ENCODE measurements at regions not wholly inside any gene's neighbourhood (a gene's known extent, or its start where the extent isn't known, plus 50 kb on each side); places are given as distances from the start of the nearest gene placed in this dataset.

DNA sequence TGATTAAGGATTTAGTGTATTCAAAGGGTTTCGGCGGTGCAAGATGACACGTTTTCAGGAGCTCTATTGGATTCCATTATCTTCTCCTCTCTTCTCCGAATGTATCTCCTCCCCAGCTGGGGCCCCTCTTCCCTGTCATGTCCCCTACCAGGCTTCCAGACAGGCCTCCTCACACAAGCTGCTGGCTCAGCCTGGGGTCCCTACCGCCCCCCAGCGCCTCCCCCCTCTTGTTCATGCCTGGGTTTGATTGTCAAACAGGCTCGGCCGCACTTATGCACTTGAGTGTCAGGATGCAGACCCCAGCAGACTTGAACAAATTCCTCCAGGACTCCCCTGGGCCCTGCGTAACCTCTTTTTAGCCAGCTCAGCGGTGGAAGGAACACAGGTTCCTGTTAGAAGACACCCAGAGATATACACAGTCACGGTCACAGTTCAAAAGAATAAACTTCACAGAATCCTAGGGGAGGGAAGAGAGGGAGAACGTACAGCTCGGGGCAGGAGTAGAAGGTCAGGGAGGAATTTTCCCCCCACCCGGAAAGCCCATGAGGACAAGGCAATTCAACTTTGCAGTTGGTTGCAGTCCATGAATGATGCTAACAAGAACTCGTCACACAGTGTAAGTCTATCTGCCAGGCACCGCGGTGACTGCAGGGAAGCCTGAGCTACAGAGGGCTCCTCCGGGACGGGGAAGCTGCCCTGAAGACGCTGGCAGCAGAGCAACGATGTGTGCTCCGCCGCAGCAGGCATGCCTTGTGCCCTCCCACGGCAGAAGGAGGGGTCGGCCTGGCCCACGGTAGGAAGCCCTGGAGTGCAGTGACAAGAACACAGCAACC, 560.0 kb downstream of the BNC2 start:
- DNase-seq (ENCODE audit: low read depth in 3 of 3): no peak

- no peak for DNase-seq (ENCODE audit: low read depth in 3 of 3)
Measured at GRCh38 chr9:16312116-16312515, 558.4 kb downstream of the BNC2 start.

DNA sequence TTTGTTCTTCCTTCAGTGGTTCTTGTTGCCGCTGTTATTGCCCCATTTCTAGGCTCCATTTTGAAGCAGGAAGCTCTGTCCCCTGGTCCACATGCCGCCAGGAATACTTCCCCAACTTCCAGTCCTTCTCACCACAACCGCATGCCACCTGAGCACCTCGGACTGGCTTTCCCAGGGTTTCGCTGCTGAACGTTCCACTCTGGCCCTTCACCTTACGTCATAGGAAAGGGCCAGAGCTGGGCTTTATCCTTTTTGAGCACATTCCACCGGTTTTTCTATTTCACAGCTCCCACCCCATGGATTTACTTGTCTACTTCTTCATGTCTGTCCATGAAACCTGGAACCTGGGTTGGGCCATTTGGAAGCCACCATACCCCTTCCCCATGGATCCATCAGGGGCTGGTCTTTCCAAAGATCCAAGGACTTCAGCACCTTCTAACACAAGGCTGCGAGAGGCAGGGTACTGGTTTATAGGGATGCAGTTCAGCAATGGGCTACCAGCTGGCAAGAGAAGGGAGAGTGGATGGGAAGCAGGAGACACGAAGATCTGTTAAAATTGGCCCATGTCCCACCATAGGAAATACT, 557.4 kb downstream of the BNC2 start:
- no peak for DNase-seq (ENCODE audit: low read depth in 3 of 3)

DNA sequence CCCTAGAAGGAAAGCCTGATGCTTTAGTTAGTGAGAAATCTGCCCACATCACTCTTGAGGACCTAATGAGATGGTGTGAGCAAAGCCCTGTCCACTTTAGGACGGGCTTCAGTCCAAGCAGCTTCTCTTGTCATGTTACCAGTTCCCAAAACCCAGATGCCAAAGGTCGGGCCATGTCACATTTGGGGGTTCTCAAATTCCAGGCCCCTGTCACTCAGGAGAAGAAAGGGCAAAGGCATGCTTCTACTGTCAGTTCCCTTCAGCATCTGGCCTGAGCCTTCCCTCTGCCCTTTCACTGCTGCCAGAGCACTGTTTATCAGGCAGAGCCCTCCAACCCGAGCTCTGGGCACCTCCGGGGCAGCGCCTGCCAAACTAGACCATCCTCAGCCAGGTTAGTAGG, 556.0 kb downstream of the BNC2 start:
- no peak for DNase-seq (ENCODE audit: low read depth in 3 of 3)

GRCh38 chr9:16315720-16316119, 554.8 kb downstream of the BNC2 start:
- DNase-seq (ENCODE audit: low read depth in 3 of 3): no peak

GRCh38 chr9:16316456-16316855, 554.0 kb downstream of the BNC2 start:
- no peak for DNase-seq (ENCODE audit: low read depth in 3 of 3)

DNA sequence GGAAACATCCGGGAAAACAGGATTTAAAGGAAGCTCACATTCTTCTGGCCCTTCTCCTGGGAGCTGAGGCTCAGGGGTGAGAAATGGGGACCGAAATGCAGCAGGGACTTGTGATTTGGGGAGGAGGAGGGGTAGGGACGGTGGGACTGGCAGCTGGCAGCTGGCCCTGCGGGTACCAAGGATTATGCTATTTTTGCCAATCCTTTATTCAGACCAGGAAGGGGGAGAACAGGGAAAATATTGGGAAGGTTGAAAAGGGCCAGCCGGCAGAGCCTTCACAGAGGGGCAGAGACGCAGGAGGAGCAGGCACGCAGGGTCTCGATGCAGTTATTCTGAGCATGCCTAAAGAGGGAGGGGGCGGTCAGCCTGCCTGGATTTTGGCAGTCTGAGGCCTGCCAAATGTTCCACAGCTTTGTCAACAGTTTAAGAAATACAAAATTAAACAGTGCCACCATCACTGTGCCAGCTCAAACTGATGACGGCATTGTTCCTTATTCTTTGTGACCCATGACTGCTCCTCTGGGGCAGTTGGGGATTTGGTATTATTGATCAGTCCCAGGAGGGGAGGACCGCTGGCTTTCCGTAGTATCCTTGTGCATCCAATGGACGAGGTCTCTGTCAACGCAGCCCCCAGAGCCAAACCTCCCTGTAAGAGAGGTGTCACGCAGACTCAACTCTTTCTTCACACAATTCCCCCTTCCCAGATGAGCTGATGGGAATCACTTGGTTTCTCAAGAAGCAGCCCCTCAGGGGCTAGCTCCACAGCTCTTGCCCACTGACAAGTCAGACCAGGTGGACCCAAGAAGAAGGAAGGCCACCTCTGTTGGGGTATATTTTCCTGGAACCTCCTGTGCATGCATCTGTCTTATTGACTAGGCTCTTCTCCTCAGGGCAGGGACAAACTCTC, 553.3 kb downstream of the BNC2 start:
- DNase-seq (ENCODE audit: low read depth in 3 of 3): no peak

DNA sequence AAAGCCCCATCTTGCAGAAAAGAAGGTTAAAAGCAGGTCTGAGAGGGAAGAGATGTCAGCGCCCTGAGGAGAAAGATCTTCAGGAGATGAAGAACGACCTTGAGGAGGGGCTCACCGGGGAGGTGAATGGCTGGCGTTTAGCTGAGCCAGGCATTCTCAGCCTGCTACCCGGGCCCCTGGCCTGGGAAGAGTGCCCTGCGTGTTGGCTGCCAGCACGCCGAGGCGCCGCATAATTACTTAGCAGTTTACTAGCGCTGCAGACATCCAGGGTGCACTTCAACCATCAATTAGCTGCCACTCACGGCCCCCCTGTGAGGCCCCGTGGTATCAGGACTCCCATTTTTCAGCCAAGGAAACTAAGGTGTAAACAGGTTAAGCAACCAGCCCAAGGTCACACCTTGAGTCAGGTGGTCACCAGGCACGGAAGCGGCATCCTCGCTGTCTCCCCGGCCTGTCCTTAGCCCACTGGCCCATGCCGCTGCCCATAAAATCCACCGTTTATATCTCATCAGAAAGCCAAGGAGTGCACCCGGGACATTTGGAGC, 551.9 kb downstream of the BNC2 start:
- no peak for DNase-seq (ENCODE audit: low read depth in 3 of 3)

GRCh38 chr9:16319646-16320045, 550.8 kb downstream of the BNC2 start:
- no peak for DNase-seq (ENCODE audit: low read depth in 3 of 3)

- DNase-seq (ENCODE audit: low read depth in 3 of 3): no peak
Measured at GRCh38 chr9:16320338-16320902, 550.0 kb downstream of the BNC2 start.

DNA sequence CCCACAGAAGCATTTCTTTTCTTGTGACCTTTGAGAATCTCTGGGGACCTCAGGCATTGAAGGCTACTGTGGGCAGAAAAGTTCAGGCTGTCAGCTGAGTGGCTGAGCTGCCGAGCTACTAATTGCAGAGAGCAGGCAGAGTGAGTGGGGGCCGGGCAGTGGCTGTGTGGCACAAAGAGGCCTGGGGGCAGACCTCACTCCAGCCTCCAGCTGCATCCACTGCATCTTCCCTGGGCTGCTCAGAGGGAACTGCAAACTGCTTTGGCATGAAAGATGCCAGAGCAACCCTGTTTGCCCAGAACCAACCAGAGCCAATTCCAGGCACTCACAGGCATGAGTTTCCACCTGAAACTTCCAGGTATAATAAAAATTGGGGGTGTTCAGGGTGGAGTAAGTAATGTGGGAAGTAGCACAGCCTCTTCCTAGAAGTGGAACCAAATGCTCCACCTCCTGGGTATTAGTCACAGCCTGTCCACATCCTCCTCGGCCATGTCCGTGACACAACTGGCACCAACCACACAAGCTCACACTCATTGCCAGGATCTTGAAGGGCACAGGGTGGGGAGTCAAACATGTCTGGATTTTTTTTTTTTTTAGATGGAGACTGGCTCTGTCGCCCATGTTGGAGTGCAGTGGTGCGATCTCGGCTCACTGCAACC, 548.9 kb downstream of the BNC2 start:
- no peak for DNase-seq (ENCODE audit: low read depth in 3 of 3)

DNA sequence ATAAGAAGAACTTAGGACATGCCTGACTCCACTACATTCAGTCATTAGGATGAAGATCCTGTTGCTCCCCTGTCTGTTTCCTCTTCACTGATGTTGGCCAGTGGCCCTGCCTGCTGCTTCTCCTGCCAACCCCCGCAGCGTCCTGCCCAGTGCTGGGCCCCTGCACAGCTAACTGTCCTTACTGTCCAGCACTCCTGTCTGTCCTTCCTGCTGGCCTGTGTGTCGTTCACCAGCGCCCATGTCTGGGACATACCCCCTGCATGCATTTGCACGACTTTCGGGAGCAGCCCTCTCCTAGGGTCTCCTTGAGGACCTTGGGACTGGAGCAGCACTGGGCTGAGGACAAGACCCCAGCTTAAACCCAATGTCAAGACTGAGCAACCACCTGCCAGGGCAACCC, 547.6 kb downstream of the BNC2 start:
- no peak for DNase-seq (ENCODE audit: low read depth in 3 of 3)

DNA sequence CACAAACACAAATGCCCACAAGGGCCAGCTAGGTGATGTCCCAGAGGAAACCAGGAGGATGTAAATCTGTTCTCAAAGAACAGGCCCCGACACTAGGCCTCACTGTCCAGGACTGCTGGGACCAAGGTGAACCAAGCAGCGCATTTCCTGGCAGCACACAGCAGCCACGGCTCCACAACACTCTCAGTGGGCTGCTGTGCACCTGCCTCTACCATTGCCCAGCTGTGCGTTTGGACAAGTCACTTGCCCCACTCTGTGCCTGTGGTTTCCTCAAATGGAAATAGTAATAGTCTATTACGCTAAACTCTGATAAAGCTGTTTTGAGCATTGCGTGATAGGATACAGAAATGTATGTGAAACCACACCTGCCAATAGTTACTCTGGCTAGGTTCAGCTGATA, 544.5 kb downstream of the BNC2 start:
- DNase-seq (ENCODE audit: low read depth in 3 of 3): no peak

DNA sequence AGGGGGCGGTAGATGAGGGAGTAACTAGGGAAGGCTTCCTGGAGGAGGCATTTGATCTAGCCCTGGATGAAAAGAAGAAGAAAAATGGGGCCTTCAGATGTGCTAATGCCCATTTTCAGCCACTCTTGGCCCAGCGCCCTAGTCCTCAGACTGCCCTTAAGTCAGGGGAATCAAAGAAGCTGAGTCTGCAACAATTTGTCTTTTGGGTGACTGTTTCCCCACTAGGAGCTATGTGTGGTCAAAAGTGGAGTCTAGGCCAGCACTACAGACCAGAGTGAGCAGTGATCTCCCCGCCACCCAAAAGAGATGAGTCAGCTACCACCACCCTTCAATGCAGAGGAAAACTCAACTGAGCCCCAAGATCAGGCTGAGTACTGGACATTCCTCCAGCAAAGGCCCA, 542.1 kb downstream of the BNC2 start:
- no peak for DNase-seq (ENCODE audit: low read depth in 3 of 3)

DNA sequence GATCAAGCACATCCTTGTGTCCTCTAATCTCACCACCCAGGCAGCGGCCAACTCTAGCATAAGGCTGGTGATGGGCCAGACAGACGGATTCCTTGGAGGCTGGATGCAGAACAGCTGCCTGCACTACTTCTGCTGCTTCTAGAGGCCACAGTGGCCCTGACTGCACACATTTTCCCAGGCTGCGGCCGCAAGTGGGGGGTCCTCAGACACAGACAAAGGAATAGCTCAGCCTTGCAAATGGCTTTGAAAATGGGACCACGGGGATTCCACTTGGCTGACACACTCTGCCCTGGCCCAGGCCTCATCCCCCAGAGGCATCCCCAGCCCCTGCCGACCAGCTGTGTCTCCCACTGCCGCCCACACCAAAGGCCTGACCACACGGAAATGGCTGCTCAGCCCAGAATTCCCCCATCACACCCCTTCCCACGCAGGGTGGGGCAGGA, 540.8 kb downstream of the BNC2 start:
- no peak for DNase-seq (ENCODE audit: low read depth in 3 of 3)

DNA sequence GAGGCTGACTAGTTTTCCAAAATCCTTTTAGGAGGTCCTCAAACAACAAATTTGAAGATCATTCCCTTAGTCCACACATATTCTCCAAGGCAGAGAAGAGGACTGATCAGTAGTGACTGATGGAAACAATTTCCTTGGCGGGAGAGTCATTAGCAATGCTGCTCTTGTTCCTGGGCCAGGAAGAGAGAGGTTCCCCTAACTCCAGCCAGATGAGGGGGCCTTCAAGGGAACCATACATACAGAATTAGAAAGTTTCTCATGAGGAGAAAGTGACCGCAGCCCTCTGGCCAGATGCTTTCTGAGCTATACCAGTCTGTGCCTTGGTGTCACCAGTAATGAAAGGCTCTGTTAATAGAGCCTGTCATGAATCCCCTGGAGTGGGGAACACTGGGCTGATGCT, 539.4 kb downstream of the BNC2 start:
- DNase-seq (ENCODE audit: low read depth in 3 of 3): no peak

GRCh38 chr9:16331527-16331926, 538.9 kb downstream of the BNC2 start:
- DNase-seq (ENCODE audit: low read depth in 3 of 3): no peak

DNA sequence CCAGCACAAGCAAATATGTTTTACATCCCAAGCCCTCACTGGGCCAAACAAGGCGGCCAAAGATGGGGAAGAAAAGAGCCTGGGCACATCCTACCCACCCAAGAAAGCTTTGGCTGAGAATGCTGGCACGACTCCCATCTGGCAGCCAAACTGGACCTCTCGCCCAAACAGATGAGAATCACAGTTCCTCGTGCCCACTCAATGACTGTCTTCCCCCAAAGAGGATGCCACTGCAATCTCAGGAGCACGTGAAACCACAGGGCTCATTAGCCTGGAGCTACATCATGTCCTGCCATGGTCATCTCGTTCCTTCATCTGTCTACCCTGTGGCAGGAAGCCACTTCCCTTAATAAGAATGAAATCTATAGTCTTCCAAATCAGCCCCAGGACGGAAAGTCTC, 536.8 kb downstream of the BNC2 start:
- DNase-seq (ENCODE audit: low read depth in 3 of 3): no peak

- no peak for DNase-seq (ENCODE audit: low read depth in 3 of 3)
Measured at GRCh38 chr9:16335788-16336580, 534.5 kb downstream of the BNC2 start.

DNA sequence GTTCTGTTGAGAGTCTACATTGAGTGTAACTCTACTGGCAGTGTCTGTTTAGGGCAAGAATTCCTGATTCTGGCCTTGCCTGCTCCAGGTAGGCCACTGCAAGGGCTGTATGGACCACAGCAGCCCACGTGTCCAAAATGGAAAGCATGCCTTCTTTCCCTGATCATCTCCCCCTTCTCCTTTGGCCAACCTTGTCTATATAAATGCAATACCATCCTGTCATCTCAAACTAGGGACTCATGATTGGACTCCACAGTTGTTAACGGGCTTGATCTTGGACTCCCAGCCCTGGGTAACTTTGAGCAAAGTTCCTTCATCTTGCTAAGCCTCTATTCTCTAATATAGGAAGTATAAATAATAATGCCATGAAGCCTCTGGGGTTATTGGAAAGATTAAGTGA, 533.6 kb downstream of the BNC2 start:
- DNase-seq (ENCODE audit: low read depth in 3 of 3): no peak

All from stimulated activated CD4-positive, alpha-beta T cell treated with anti-CD3 and anti-CD28 coated beads, TNF-alpha, amount 100 ng/mL, for 48 hours (primary cell).